H9 (cell line): ENCODE measurements at regions not wholly inside any gene's neighbourhood (a gene's known extent, or its start where the extent isn't known, plus 50 kb on each side); places are given as distances from the start of the nearest gene placed in this dataset.

Experiments
- DNase-seq: peaks from one replicate; pipeline ENCODE4 v3.0.0-alpha.2; 2017
- H2AFZ ChIP-seq: one replicate; pipeline ENCODE4 v1.6.1; 2013; ENCODE audit warnings: mild to moderate bottlenecking, low read length, control low read depth, moderate library complexity
- H2AK5ac ChIP-seq: 2 replicates; pipeline ENCODE4 v1.6.1; 2013; ENCODE audit warnings: low read length, control low read depth, mixed read lengths; ENCODE audit not compliant: insufficient read length
- H2BK120ac ChIP-seq: one replicate; pipeline ENCODE4 v1.6.1; 2013; ENCODE audit warnings: low read depth, mild to moderate bottlenecking, low read length, control low read depth, inconsistent platforms; ENCODE audit not compliant: poor library complexity, severe bottlenecking
- H2BK12ac ChIP-seq: 2 replicates; pipeline ENCODE4 v1.6.1; 2013; ENCODE audit warnings: low read length, control low read depth, mixed read lengths, low read depth; ENCODE audit not compliant: insufficient read length
- H2BK15ac ChIP-seq: 2 replicates; pipeline ENCODE4 v1.6.1; 2013; ENCODE audit warnings: low read depth, low read length, control low read depth
- H2BK20ac ChIP-seq: one replicate; pipeline ENCODE4 v1.6.1; 2013; ENCODE audit warnings: low read depth, mild to moderate bottlenecking, low read length, control low read depth, inconsistent platforms; ENCODE audit not compliant: poor library complexity, severe bottlenecking
- H2BK5ac ChIP-seq: 2 replicates; pipeline ENCODE4 v1.6.1; 2013; ENCODE audit warnings: low read length, control low read depth, mixed read lengths; ENCODE audit not compliant: insufficient read length
- H3K14ac ChIP-seq: 2 replicates; pipeline ENCODE4 v1.6.1; 2013; ENCODE audit warnings: low read length, control low read depth; ENCODE audit not compliant: insufficient read depth
- H3K18ac ChIP-seq: 2 replicates; pipeline ENCODE4 v1.6.1; 2013; ENCODE audit warnings: low read depth, mild to moderate bottlenecking, mixed read lengths, low read length, control low read depth; ENCODE audit not compliant: insufficient read length
- H3K23ac ChIP-seq: 2 replicates; pipeline ENCODE4 v1.6.1; 2013; ENCODE audit warnings: low read length, control low read depth, mixed read lengths, low read depth; ENCODE audit not compliant: insufficient read length
- H3K23me2 ChIP-seq: 2 replicates; pipeline ENCODE4 v1.6.1; 2013; ENCODE audit warnings: low read depth, mild to moderate bottlenecking, mixed read lengths, low read length, control low read depth; ENCODE audit not compliant: insufficient read length, poor library complexity, severe bottlenecking
- H3K27ac ChIP-seq: 2 replicates; pipeline ENCODE4 v1.5.1; 2013; ENCODE audit warnings: low read length, control low read depth, mixed read lengths, low read depth; ENCODE audit not compliant: insufficient read length
- H3K27me3 ChIP-seq: 2 replicates; pipeline ENCODE4 v1.6.1; 2013; ENCODE audit warnings: low read length, control low read depth, inconsistent platforms; ENCODE audit not compliant: insufficient read depth
- H3K4ac ChIP-seq: 2 replicates; pipeline ENCODE4 v1.6.1; 2013; ENCODE audit warnings: low read depth, mild to moderate bottlenecking, control low read depth, inconsistent platforms, low read length, moderate library complexity
- H3K4me1 ChIP-seq: 2 replicates; pipeline ENCODE4 v1.6.1; 2013; ENCODE audit warnings: low read length, control low read depth, inconsistent platforms; ENCODE audit not compliant: insufficient read depth
- H3K4me2 ChIP-seq: 2 replicates; pipeline ENCODE4 v1.6.1; 2013; ENCODE audit warnings: low read length, control low read depth, mixed read lengths; ENCODE audit not compliant: insufficient read length, insufficient read depth
- H3K56ac ChIP-seq: 2 replicates; pipeline ENCODE4 v1.6.1; 2013; ENCODE audit warnings: low read depth, mild to moderate bottlenecking, mixed read lengths, low read length, control low read depth; ENCODE audit not compliant: insufficient read length
- H3K79me1 ChIP-seq: 2 replicates; pipeline ENCODE4 v1.6.1; 2013; ENCODE audit warnings: low read depth, mild to moderate bottlenecking, moderate library complexity, low read length, control low read depth, inconsistent platforms; ENCODE audit not compliant: insufficient read depth, poor library complexity, severe bottlenecking
- H3K79me2 ChIP-seq: 2 replicates; pipeline ENCODE4 v1.6.1; 2013; ENCODE audit warnings: low read length, control low read depth, inconsistent platforms; ENCODE audit not compliant: insufficient read depth
- H3K9ac ChIP-seq: 2 replicates; pipeline ENCODE4 v1.6.1; 2013; ENCODE audit warnings: low read length, control low read depth, mixed read lengths; ENCODE audit not compliant: insufficient read length; ENCODE audit errors: extremely low read depth
- H3K9me3 ChIP-seq: one replicate; pipeline ENCODE4 v1.6.1; 2013; ENCODE audit warnings: low read depth, low read length, inconsistent platforms; ENCODE audit not compliant: control insufficient read depth
- H3T11ph ChIP-seq: one replicate; pipeline ENCODE4 v1.6.1; 2013; ENCODE audit warnings: mild to moderate bottlenecking, low read length, control low read depth, inconsistent platforms
- H4K20me1 ChIP-seq: one replicate; pipeline ENCODE4 v1.6.1; 2013; ENCODE audit not compliant: control insufficient read depth, insufficient read length, insufficient read depth
- H4K5ac ChIP-seq: 2 replicates; pipeline ENCODE4 v1.6.1; 2013; ENCODE audit warnings: low read depth, mild to moderate bottlenecking, mixed read lengths, low read length, control low read depth; ENCODE audit not compliant: insufficient read length
- H4K8ac ChIP-seq: replicated peaks from 2 replicates; pipeline ENCODE4 v1.6.1; 2013; ENCODE audit warnings: low read length, control low read depth, mixed read lengths, low read depth; ENCODE audit not compliant: insufficient read length
- H4K91ac ChIP-seq: 2 replicates; pipeline ENCODE4 v1.6.1; 2013; ENCODE audit warnings: low read depth, mild to moderate bottlenecking, moderate library complexity, mixed read lengths, low read length, control low read depth; ENCODE audit not compliant: insufficient read length
- H3K27ac Mint-ChIP-seq, 3 experiments: 2 replicates in 2 of 3; 3 replicates in 1 of 3; pipeline ENCODE4 v1.8.0; 2020 to 2021; ENCODE audit warnings: mixed read lengths in 3 of 3, mild to moderate bottlenecking in 1 of 3, moderate library complexity in 1 of 3
- H3K27me3 Mint-ChIP-seq: 2 replicates; pipeline ENCODE4 v1.8.0; 2021; ENCODE audit warnings: low read depth, mild to moderate bottlenecking, moderate library complexity, mixed read lengths
- H3K36me3 Mint-ChIP-seq, 3 experiments: 2 replicates in 2 of 3; 3 replicates in 1 of 3; pipeline ENCODE4 v1.8.0; 2020 to 2021; ENCODE audit warnings: low read depth in 3 of 3, mixed read lengths in 3 of 3; ENCODE audit not compliant: insufficient read depth in 1 of 3
- H3K4me1 Mint-ChIP-seq, 2 experiments: 2 replicates each; pipeline ENCODE4 v1.8.0; 2020; ENCODE audit warnings: mixed read lengths in 2 of 2
- H3K4me3 Mint-ChIP-seq, 2 experiments: 2 replicates in 1 of 2; 3 replicates in 1 of 2; pipeline ENCODE4 v1.8.0; 2020 to 2021; ENCODE audit warnings: mild to moderate bottlenecking in 2 of 2, mixed read lengths in 2 of 2, moderate library complexity in 1 of 2
- H3K9me3 Mint-ChIP-seq, 2 experiments: 2 replicates in 1 of 2; 3 replicates in 1 of 2; pipeline ENCODE4 v1.8.0; 2020; ENCODE audit warnings: mild to moderate bottlenecking in 2 of 2, mixed read lengths in 2 of 2, moderate library complexity in 1 of 2
- WGBS: extraction: QIAGEN DNeasy Blood & Tissue Kit; methylation state at CpG from one replicate; pipeline ENCODE4 v1.1.7; 2013; ENCODE audit warnings: missing lambda C conversion rate, low lambda C conversion rate, mixed read lengths; ENCODE audit not compliant: insufficient read length; ENCODE audit errors: extremely low coverage; 5-methylcytosine and 5-hydroxymethylcytosine counted together
- TF ChIP-seq, protein P1 (sequence below): fragments of 200-600 bp; sonication (generic); conservative IDR thresholded peaks from 3 replicates; pipeline ENCODE4 v1.8.0; 2021; ENCODE audit warnings: antibody characterized with exemption, mild to moderate bottlenecking

DNA sequence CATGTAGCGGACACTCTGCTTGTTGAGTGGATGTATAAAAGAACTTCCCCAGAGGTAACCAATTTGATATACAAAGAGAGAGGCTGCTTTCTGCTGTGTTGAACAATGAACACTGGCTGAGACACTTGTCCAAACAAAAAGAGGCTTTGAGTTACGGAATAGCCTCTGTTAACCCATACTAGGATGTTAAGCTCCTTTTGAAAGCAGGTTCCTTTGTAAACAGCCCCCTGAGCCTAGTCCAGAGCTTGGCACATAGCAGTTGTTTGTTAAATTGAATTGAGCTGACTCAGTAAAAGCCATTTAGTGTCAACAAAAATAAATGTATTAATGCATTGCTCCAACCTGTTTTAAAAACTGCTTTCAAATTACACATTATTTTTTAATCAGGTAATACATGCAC lies 200.1 kb downstream of the MZT1 start:
- no CpG with 5 or more reads among the region's 2 CpGs for WGBS
- H4K8ac ChIP-seq: no peak overlapping the region
- H3K23me2 ChIP-seq: no peaks in the 10 kb centered on the region
- H2AFZ ChIP-seq: no peak overlapping the region
- H3T11ph ChIP-seq: no peak overlapping the region
- H3K4me2 ChIP-seq: no peak overlapping the region
- no peak overlapping the region for H2AK5ac ChIP-seq
- Mint-ChIP-seq H3K36me3 (peaks cover 0 to 2% (median 0%) of the 10 kb centered on the region in 3 experiments; a peak in 2 of 7 replicates), H3K27ac (no peak overlapping the region), H3K4me1 (peaks cover 22 to 44% of the 10 kb centered on the region in 2 experiments), H3K4me3 (no peak overlapping the region), H3K27me3 (peaks cover 33% of the 10 kb centered on the region), H3K9me3 (peaks cover 0 to 9% of the 10 kb centered on the region in 2 experiments; a peak in 4 of 5 replicates)
- no peaks in the 10 kb centered on the region for H3K79me1 ChIP-seq
- H3K4me1 ChIP-seq: peaks cover 3% of the 10 kb centered on the region; the same call in 1 of the 2 replicates
- H3K27me3 ChIP-seq: no peaks in the 10 kb centered on the region
- H3K4ac ChIP-seq: no peak overlapping the region
- H4K5ac ChIP-seq: no peak overlapping the region
- H3K79me2 ChIP-seq: no peaks in the 10 kb centered on the region
- no peak overlapping the region for H3K27ac ChIP-seq
- no peaks in the 10 kb centered on the region for H3K9me3 ChIP-seq
- H2BK5ac ChIP-seq: no peak overlapping the region
- no peaks in the 10 kb centered on the region for H4K20me1 ChIP-seq
- no peak overlapping the region for H3K18ac ChIP-seq
- no peak overlapping the region for H3K23ac ChIP-seq
- H2BK15ac ChIP-seq: no peak overlapping the region
- no peak overlapping the region for H2BK12ac ChIP-seq
- H3K56ac ChIP-seq: no peak overlapping the region
- no peak overlapping the region for H3K9ac ChIP-seq
- no peak overlapping the region for H4K91ac ChIP-seq
- no peak for DNase-seq
- TF ChIP-seq, protein P1, sequence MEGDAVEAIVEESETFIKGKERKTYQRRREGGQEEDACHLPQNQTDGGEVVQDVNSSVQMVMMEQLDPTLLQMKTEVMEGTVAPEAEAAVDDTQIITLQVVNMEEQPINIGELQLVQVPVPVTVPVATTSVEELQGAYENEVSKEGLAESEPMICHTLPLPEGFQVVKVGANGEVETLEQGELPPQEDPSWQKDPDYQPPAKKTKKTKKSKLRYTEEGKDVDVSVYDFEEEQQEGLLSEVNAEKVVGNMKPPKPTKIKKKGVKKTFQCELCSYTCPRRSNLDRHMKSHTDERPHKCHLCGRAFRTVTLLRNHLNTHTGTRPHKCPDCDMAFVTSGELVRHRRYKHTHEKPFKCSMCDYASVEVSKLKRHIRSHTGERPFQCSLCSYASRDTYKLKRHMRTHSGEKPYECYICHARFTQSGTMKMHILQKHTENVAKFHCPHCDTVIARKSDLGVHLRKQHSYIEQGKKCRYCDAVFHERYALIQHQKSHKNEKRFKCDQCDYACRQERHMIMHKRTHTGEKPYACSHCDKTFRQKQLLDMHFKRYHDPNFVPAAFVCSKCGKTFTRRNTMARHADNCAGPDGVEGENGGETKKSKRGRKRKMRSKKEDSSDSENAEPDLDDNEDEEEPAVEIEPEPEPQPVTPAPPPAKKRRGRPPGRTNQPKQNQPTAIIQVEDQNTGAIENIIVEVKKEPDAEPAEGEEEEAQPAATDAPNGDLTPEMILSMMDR: no peak
- H3K14ac ChIP-seq: no peak overlapping the region
- H2BK120ac ChIP-seq: no peak overlapping the region
- no peak overlapping the region for H2BK20ac ChIP-seq
